CD4-positive, alpha-beta T cell treated with Interleukin-1 beta for 1 hour (primary cell): ENCODE measurements at regions not wholly inside any gene's neighbourhood (a gene's known extent, or its start where the extent isn't known, plus 50 kb on each side); places are given as distances from the start of the nearest gene placed in this dataset.

Source experiments
- DNase-seq, 2 donors: peaks; one replicate each; pipeline ENCODE4 v3.0.0-alpha.2; 2020 to 2022

DNA sequence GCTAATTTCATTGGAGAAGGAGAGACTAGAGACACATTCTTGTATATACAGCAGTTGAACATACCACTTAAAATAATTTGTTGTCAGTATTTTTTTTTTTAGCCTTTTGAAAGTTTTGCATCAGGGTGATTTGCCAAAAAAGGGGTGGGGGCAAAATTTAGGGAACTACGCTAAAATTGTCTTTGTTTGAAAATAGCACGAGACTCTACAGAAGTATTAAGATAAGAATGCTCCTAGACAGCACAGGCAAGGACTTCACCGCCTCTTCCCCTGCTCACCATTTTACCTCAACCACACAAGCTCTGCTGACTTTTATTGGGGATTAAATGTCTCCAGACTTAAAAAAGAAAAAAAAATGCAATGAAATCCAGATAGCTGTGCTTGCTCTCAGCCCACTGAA is 236.1 kb upstream of the USP25 start:
- DNase-seq = no peak

DNA sequence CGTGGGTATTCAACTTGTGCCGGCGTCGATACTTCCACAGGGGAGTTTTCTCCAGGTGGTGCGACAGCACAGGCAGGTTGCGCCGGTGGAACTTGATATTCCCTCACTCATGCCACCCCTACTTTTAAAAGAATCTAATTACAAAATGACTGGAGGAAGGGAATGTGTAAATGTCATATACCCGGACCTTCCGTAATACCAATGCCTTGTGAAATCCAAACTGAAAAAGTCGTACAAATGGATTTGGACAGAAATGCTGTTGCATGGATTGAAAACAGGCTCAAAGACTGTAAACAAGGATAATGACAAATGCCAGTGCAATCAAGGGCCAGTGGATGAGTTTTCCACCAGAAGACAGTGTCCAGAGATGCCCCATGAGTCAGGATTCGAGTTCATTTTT is 235.3 kb upstream of the USP25 start:
- no peak for DNase-seq

DNA sequence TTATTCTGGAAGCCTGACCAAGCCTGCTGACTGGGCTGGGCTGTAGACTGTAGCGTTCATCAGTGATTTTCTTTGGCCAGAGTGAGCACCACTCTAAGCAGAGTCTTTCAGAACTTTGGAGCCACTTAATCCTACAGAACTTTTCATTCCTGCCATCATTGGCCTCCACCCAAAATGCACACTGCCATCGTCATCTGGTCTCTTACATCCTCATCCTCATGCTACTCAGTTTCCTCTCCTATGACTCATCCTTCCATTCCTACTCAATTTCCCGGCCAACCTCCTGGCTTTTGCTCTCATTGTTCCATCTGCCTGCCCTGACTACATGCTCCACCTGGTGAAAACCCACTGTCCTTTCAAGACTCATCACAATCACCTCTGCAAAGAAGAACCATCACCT is 233.8 kb upstream of the USP25 start:
- DNase-seq = no peak

DNA sequence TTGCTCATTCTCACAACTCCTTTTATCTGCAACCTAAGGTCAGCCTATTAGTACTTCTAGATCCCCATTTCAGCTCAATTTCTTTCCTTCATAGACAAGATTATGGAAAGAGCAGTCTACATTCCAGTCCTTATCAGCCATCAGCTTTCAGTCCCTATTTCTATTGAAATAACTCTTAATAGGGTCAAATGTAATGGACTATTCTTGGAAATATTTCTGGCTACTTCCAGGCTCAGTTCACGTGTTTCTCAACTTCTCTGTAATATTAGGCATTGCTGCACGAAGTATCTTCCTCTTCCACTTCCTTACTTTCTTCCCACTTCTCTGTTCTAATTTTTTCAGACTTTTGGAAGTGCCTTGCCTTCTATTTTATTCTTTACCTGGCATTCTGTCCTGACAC is 232.9 kb upstream of the USP25 start:
- DNase-seq = no peak

DNA sequence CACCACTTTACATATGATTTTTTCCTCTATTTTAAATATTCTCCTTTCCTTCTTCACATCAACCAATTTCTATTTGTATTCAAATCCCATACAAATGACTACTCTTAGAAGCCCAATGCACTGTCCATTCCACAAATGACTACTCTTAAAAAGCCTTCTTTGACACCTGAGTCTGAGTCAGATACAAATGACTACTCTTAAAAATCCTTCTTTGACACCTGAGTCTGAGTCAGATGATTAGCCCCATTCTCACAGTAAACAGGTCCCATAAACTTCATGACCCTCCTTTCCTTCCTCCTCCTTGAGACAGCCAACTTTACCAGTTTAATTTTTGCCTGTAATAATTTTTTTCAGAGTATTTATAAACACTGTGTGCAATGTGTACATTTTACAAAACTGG is 231.3 kb upstream of the USP25 start:
- no peak for DNase-seq

DNA sequence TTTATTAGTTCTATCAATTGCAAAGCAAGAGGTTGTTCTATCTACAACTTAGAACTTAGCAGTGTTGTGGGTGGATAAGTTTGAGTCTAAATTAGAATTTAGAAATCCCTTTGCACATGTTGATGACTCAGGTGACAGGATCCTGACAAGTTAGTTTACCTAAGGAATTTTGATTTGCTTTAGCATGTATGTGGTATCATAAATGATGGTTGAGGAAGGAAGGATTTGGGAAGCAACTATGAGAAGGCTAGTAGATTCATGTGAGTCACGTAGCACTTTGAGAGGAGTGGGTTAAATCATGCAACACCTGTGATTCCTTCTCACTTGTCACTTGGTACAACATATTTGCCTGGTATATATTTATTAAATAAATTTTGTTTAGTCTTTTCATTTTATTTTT is 223.7 kb upstream of the USP25 start:
- DNase-seq = no peak

DNA sequence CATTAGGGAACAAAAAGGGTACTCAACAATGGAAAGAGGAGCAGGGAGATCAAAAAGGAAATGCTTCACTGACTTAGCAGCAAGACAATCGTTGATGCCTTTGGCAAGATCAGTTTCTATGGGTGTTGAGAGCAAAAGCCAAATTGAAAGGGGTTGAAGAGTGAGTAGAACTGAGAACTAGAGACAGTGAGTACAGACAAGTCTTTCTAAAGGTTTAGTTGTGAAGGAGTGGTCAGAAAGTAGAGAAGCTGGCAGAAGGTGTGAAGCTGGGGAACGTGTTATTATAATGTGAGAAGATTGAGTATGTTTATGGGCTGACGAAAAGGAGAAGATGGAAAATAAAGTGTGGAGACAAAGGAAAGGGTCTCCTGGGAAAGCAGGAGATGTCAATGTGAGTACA is 221.2 kb upstream of the USP25 start:
- peak in 1 of 2 donors; percentile 11 for DNase-seq

DNA sequence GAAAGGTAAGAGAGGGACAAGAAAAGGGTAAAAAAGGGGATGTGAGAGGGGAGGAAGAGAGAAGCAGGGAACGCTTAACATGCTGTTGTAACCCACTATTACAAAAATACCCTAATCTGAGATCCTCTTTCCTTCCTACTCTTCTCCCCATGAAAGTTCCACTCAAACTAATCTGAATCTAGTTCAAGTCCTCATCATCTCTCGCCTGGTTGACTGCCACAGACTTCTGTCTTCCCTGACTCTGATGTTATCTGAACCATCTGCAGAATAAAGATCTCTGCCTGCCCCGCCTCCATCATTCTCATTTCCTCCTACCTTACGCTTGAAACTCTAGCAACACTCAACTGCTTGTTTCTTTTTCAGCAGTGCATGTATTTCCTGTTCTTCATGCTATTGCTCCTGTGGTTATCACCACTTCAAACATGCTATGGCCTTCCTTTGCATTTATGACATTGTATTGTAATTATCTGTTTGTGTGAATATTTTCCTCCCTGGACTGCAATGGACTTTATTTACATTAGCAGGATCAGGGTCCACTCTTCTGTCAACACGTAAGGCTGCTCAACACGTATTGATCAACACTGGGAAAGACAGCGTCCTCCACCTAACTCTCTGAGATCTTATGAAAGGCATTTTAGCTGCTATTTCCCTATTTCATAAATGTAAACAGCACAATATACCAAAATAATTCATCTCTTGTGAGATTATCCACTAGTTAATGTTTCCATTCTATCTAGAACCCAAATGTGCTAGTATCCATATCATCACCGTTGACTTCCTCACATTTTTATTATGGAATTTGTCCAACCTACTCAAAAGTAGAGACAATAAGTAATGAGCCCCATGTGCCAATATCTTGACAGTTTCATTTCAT is 215.5 kb upstream of the USP25 start:
- peak; percentile 58 to 69 for DNase-seq

DNA sequence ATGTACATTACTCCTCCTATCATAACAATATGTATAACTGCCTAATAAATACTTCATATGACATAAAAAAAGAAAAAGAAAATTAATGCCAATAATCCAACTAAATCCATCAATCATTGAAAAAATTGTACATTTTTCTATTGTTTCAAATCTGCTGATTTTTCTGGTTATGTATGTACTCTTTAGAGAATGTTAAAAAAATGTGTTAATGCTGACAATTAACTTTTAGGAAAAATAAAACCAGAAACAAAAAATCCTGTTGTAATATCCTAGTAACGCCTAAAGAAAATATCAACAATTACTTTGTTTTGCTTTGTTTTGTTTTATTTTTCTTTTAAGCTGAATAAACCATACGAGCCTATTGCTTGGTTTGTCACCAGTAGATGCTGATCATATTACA is 213.9 kb upstream of the USP25 start:
- DNase-seq = no peak

DNA sequence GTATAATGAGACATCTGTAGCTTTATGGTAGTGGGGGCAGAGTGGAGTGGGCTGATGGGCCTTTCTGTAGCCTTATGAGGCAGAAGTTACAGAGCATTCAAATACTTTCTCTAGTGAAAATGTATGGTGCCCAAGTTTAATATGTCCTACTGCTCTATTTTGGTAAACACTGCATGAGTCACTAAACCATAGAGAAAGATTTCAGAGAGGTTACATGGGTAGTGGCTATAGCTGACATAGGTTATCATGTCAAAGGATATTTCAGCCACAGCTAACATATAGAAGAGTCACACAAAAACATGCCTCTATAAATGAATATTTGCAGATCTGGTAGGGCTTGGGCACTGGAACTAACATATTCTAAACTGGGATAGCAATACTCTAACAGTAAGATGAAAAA is 212.4 kb upstream of the USP25 start:
- no peak for DNase-seq

DNA sequence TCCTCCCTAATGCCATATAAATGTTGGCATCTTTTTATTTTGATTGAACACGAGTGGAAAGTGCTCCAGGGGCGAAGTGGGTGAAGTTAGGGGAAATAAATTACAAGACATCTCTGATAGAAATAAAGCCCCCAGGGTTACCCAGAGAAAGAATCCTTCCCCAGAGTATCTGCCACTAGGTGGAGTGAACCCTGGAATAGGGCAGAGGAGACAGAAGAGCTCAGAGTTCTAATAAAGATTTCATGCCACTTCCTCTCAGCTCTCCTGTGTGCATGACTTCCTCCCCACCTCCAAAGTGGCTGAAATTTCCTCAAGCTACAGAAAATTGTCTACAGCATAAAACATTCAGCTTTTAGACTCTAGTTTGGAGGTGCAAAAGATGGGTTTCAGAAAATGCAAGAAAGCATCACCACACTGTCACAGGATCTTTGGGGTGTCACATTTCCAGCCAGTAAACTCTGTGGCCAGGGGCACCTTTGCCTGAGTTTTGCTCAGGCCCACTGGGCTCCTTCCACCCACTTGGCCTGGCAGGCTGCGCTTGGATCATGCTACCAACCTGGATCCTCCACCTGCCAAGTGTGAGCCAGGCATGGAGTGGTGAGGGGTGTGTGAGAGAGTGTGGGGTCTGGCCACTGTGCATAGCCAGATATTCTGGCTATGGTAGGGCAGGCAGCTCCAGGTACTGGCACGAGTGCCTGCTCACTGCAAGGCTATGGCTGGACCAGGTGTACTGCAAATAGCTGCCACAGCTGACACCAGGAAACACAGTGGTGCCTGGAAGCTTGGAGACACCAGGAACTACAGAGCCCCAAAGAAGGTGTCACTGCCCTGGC is 208.8 kb upstream of the USP25 start:
- DNase-seq = no peak

DNA sequence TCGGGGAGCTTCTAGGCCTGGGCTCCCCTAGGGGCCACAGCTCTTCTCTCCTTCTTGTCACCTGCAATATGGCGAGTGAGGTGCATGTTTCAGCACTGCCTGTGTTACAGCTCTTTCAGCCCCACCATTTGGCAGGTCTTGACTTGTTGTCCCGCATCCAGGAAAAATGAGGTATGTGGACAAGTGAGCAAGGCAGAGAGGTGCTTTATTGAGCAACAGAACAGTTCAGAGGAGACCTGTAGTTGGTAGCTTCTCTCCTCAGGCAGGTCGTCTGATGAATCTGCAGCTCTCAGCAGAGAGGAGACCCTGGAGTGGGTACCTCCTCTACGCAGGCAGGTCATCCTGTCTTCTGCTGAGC is 208.2 kb upstream of the USP25 start:
- no peak for DNase-seq

DNA sequence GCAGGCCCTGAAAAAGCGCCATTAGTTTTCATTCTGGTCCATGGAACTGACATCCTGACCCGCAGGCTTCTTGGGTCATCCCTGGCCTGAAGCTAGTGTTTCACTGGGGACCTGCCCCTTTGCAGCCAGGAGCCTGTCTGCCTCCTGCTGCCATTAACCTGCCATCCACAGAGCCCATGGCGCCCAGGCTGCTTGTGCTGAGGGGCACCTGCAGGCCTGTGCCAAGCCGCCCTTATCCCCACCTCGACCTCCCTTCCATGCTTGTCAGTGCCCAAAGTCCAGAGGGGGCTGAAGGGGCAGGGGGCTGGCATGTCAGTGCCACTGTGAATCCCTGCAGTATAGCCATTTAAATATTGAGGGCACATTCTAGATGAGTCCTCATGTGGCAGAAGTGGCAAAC is 207.6 kb upstream of the USP25 start:
- DNase-seq = no peak

DNA sequence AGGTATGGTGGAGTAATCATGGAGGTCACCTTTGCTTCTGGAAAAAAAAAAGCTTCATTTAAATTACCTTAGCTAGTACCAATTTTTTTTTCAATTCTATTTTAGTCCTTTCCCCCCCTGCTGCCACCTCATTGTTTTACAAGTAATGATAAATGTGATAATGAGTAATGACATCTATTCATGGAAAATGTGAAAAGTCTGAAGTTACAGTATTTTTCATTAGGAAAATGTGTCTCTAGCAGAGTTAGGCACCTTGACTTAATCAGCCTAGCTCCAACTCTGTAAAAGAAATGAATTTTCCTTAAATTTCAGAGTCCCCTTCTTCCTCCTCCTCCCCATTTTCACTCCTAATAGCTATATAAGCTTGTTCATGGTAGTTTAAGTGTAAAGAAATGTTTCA is 204.9 kb upstream of the USP25 start:
- DNase-seq = no peak

DNA sequence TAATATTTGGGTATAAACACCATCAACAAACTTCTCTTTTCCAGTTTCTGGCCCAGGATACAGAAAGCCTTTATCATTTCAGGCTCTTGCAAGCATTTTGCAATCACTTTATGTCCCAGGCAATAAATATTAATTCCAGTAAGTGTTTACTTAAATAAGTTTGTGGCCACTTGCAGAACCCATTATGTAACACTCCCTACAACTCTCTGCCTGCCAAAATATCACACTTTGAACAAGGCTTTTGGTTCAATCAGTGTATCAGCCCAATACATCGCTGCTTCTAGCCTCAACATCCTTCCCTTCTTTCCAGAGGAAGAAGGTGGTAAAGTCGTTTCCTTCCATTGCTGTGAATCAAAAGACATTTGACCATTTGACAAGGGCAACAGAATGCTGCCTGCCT is 203.0 kb upstream of the USP25 start:
- DNase-seq = no peak

DNA sequence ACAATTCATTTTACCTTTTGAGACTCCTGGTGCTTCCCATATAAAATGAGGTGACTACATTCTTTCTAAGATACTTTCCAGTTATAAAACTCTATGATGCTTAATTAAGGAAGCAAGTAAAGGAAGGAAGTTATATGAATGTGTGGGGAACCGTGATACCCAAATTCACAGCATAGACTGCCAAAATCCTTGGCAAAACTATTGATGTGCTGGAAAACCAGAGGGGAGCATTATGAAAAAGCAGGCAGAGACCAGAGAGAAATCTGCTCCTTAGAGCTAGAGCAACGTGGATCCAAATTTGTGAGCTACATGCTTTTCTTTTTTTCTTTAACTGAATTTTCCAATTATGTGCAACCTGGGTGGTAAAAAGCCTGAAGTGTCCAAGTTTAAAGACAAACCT is 201.4 kb upstream of the USP25 start:
- DNase-seq = no peak

DNA sequence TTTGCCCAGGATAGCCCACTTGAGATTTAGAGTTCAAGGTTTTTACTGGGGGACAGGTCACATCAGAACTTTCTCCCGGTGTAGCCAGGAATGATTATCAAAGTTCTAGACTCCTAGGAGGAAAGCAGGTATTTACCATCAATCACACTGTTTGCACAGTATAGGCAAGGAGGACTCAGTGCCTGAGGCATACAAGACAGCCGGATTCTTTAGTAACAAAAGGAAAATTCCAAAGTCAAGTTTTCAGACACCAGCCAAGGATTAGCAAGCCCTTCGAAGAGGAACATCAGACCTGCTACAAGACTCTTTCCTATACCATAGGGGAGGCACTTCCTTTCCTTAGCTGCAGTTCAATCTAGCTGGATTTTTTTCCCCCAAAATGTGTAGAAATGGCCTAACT is 197.8 kb upstream of the USP25 start:
- DNase-seq = no peak

DNA sequence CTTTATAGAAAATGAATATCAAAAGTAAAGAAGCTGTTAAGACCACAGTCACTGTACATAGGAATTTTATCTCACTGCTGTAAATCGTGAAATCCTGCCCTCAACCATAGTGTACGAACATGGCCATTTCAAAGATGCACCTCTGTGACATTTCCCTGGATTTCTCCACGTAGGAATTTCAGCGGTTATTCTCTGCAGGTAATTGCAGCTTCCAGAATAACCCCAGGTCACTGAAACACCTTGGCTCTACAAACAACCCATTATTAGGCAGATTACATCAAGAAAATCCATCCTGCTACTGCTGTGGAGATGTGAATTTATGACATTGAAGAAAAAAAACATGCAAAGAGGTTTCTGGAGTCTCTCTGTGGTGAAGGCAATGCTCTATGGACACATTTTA is 196.2 kb upstream of the USP25 start:
- DNase-seq = no peak

DNA sequence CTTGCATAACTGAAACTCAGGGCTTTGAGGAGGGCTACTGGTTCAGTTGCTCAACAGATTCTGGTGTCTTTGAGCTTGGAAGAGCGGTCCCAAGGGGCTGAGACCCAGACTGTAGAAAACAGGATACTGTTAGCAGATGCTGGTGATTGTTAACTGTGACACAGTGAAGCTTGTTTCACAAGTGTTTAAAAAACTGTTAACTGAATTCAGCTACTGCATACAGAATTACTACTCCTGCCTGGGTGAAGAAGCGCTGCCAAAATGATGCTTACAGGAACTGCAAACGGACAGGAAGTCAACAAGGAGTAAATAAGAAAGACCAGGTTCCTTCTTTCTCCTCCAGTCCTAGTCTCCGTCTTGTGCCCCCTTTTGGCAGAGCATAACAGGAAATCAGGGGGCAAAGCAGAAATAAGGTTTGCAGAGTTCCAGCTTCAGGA is 195.3 kb upstream of the USP25 start:
- DNase-seq = no peak

DNA sequence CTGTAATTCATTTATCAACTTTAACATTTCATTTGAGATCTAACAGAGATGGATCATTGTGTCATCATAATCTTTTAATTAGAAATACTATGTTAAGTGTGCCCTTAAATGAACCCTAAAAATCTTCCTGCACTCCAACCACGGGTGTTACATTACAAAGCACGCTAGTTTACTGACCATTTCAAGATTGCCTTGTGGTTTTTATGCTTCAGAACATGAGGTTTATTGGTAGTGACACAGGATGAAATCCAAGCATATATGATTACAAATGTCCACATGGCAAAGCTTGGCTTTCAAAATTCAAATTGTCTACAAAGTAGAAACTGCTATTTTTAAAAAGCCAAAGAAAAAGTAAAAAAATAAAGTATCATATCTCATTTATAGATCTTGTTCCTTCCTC is 190.4 kb upstream of the USP25 start:
- DNase-seq = no peak

DNA sequence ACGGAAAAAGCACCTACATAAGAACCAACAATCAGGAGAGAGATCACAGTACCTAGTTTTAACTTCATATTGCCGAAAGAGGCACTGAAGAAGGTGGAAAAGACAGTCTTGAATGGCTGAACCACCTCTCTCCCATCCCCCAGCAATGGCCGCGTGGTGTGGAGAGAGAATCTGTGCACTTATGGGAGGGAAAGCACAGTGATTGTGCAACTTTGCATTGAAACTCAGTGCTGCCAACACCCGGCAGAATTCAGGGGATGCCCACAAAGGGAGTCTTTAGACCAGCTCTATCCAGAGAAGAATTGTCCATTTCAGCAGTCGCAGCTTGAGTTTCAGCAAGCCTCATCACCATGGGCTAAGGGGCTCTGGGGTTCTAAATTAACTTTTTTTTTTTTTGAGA is 186.3 kb upstream of the USP25 start:
- no peak for DNase-seq

DNA sequence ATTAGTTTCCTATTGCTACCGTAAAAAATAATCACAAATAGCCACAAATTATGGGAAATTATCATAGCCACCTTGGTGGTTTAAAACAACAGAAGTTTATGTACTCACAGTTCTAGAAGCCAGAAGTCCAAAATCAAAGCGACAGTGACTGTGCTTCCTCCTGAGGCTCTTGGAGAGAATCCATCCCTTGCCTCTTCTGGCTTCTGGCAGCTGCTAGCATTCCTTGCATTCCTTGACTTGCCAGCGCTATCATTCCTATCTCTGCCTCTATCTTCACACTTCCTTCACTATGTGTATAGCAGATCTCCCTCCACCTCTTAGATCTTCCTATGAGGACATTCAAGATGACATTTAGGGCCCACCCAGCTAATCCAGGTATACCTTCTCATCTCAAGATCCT is 180.1 kb upstream of the USP25 start:
- no peak for DNase-seq

DNA sequence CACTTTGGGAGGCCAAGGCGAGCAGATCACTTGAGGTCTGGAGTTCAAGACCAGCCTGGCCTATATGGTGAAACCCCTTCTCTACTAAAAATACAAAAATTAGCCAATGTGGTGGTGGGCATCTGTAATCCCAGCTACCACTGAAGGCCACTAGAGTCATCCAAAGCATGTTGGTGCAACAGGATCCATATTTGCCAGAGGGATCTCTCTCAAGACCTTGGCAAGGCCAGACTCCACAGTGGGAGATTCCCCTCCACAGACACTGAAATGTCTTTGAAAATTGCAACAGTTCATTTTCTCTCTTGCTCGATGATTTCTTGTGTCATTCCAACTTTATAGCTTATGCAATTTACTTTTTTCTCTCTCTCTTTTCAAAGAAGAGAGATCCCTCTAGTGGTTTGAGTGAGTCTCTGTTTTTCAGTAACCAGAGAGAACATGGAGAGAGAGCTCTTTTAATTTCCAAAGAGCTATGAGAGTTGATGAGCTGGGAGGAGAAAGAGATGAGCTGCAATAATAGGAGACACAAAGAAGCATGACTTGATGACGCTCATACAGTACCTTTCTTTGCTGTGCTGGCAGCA is 176.8 kb upstream of the USP25 start:
- peak in 1 of 2 donors; percentile 18 for DNase-seq

DNA sequence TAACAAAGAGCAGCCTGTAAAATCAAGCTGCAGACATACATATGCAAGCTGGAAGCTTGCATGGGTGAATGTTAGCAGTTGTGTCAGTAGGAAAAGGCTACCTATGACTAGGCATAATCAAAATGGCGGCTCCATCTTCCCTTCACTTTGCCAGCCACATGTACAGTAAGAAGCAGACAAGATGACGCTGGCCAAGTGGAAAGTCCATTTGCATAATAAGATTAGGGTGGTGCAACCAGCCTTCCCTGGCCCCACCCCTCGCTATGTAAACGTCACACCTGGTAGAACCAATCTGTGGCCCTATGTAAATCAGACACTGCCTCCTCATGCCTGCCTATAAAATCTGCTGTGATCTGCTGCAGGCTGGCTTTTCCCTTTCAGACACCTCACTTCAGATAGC is 171.9 kb upstream of the USP25 start:
- no peak for DNase-seq
